Naive thymus-derived CD4-positive, alpha-beta T cell (primary cell): ENCODE measurements at regions not wholly inside any gene's neighbourhood (a gene's known extent, or its start where the extent isn't known, plus 50 kb on each side); places are given as distances from the start of the nearest gene placed in this dataset.
A peak's percentile ranks its signal among the peaks of the same experiment; 100 is the strongest.
"Not testable (repeated sequence)": the region's sequence is repeated elsewhere in the genome, so short reads cannot be mapped to it uniquely, and the experiment has no call there.

Experiments
- ATAC-seq: fragments of 150-1000 bp; cut with Tn5 transposase; 2 replicates; pipeline ENCODE4 v1.10.0; 2021; ENCODE audit warnings: mild to moderate bottlenecking, moderate library complexity
- CTCF ChIA-PET: fragments of 350-600 bp; sonication (Branson Sonifier 250); formaldehyde crosslinking; loops from one replicate; lab custom pipeline; 2021; ENCODE audit warnings: antibody characterized with exemption; lab: Charles Lee
- POLR2A ChIA-PET: fragments of 350-600 bp; sonication (Branson Sonifier 250); formaldehyde crosslinking; loops from one replicate; lab custom pipeline; 2021; ENCODE audit warnings: antibody characterized with exemption, inconsistent platforms; lab: Charles Lee
- DNase-seq, 9 donors: peaks; one replicate each; pipeline versions ENCODE4 v3.0.0 to v3.0.0-alpha.2; 2020 to 2022; ENCODE audit warnings: mixed read lengths in 1 of 9
- H3K27ac ChIP-seq: one replicate; pipeline ENCODE4 v1.7.0; 2013; ENCODE audit warnings: mild to moderate bottlenecking, low read depth, low read length, moderate library complexity
- H3K27me3 ChIP-seq, 2 donors: one replicate each; pipeline ENCODE4 v1.7.0; 2013; ENCODE audit warnings: low read length in 2 of 2, mild to moderate bottlenecking in 2 of 2, moderate library complexity in 2 of 2; ENCODE audit not compliant: control insufficient read depth in 2 of 2, insufficient read depth in 2 of 2
- H3K36me3 ChIP-seq, 3 experiments: 1 replicate in 2 of 3; 2 replicates in 1 of 3; pipeline ENCODE4 v1.7.0; 2013; ENCODE audit warnings: low read length in 3 of 3, mild to moderate bottlenecking in 3 of 3, moderate library complexity in 1 of 3; ENCODE audit not compliant: insufficient read depth in 3 of 3, control insufficient read depth in 2 of 3
- H3K4me1 ChIP-seq, 2 donors: one replicate each; pipeline ENCODE4 v1.7.0; 2013; ENCODE audit warnings: low read length in 2 of 2, mild to moderate bottlenecking in 2 of 2, moderate library complexity in 1 of 2; ENCODE audit not compliant: control insufficient read depth in 2 of 2, insufficient read depth in 2 of 2
- H3K4me3 ChIP-seq: 2 replicates; pipeline ENCODE4 v1.7.0; 2013; ENCODE audit warnings: mild to moderate bottlenecking, low read length
- H3K9me3 ChIP-seq, 3 experiments: 1 replicate in 2 of 3; 2 replicates in 1 of 3; pipeline ENCODE4 v1.7.0; 2013; ENCODE audit warnings: low read length in 3 of 3; ENCODE audit not compliant: control insufficient read depth in 2 of 3
- H3K27ac Mint-ChIP-seq, 9 donors: one replicate each; pipeline ENCODE4 v1.8.0; 2020 to 2022; ENCODE audit warnings: mixed read lengths in 9 of 9, mild to moderate bottlenecking in 8 of 9, moderate library complexity in 5 of 9, inconsistent platforms in 2 of 9
- H3K27me3 Mint-ChIP-seq, 5 donors: one replicate each; pipeline ENCODE4 v1.8.0; 2021 to 2022; ENCODE audit warnings: mixed read lengths in 5 of 5, mild to moderate bottlenecking in 1 of 5
- H3K36me3 Mint-ChIP-seq, 5 donors: one replicate each; pipeline ENCODE4 v1.8.0; 2020 to 2022; ENCODE audit warnings: mixed read lengths in 5 of 5, mild to moderate bottlenecking in 3 of 5, inconsistent platforms in 1 of 5
- H3K4me1 Mint-ChIP-seq, 7 donors: one replicate each; pipeline ENCODE4 v1.8.0; 2020 to 2022; ENCODE audit warnings: mixed read lengths in 7 of 7, mild to moderate bottlenecking in 3 of 7, inconsistent platforms in 1 of 7
- H3K4me3 Mint-ChIP-seq, 10 donors: one replicate each; pipeline ENCODE4 v1.8.0; 2020 to 2022; ENCODE audit warnings: mild to moderate bottlenecking in 10 of 10, mixed read lengths in 10 of 10, moderate library complexity in 6 of 10, inconsistent platforms in 2 of 10
- H3K9me3 Mint-ChIP-seq, 11 donors: one replicate each; pipeline ENCODE4 v1.8.0; 2020 to 2022; ENCODE audit warnings: mixed read lengths in 11 of 11, mild to moderate bottlenecking in 4 of 11, inconsistent platforms in 1 of 11, moderate library complexity in 1 of 11
- intact Hi-C, 2 donors: fragments of 100-400 bp; cut with micrococcal nuclease; formaldehyde crosslinking; loops; one replicate each; pipeline ENCODE4 v1.15.1; 2023

DNA sequence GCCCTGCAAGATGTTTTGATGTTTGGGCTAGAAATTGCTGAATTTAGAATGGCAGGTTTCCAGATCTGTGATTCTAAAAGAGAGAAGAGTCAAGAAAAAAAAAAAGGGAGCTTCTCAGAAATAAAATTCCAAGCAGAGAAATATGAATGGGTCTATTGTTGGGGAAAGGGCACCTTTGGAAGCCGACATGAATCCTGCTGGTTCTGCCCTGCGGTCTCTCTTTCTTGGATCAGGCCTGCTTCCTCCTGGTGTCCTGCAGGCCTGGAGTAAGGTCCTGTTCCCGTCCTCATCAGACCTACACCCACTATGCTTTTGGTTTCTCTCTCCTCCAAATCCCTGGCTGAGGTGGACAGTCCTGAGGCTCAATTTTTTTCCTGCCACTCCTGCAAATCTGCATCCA, 109.8 kb upstream of the TRIM2 start:
- DNase-seq: no peak
- Histone ChIP-seq H3K36me3 (no peaks in the 10 kb centered on the region), H3K4me1 (no peaks in the 10 kb centered on the region), H3K27ac (no peak overlapping the region), H3K4me3 (no peak overlapping the region), H3K27me3 (no peaks in the 10 kb centered on the region), H3K9me3 (no peaks in the 10 kb centered on the region)
- Mint-ChIP-seq H3K4me1 (peaks cover 0 to 12% (median 12%) of the 10 kb centered on the region in 7 donors), H3K27ac (peak overlapping the region in 4 of 9 donors; percentile 5 to 72 (median 54)), H3K36me3 (no peaks in the 10 kb centered on the region), H3K4me3 (no peak overlapping the region), H3K9me3 (no peaks in the 10 kb centered on the region), H3K27me3 (peaks cover 0 to 3% (median 0%) of the 10 kb centered on the region in 5 donors)
- intact Hi-C loops: no loop called here
- no peak for ATAC-seq
- ChIA-PET CTCF (interaction anchor here (1.0 to 1.5 kb wide), 2 partner anchors 9 to 33 kb away, joined by 4 read pairs; no protein-coding TSS in a partner anchor), POLR2A (no interaction called here)

GRCh38 chr4:153095448-153096204, 108.6 kb upstream of the TRIM2 start:
- no peaks in the 10 kb centered on the region for H3K9me3 Mint-ChIP-seq
- CTCF ChIA-PET: interaction anchor here (0.6 to 2.2 kb wide), 5 partner anchors 10 to 334 kb away, joined by 3 to 13 read pairs (median 4); no protein-coding TSS in a partner anchor
- H3K27ac ChIP-seq: no peak overlapping the region
- H3K27ac Mint-ChIP-seq: peak overlapping the region in 4 of 9 donors; percentile 15 to 78 (median 62)
- H3K4me3 ChIP-seq: no peak overlapping the region
- no peaks in the 10 kb centered on the region for H3K27me3 ChIP-seq
- no peak overlapping the region for H3K4me3 Mint-ChIP-seq
- H3K27me3 Mint-ChIP-seq: peaks cover 0 to 7% (median 0%) of the 10 kb centered on the region in 5 donors
- peaks cover 0 to 5% (median 4%) of the 10 kb centered on the region in 7 donors for H3K4me1 Mint-ChIP-seq
- H3K9me3 ChIP-seq: no peaks in the 10 kb centered on the region
- no peak for ATAC-seq
- POLR2A ChIA-PET: interaction anchor here (0.6 to 2.8 kb wide), 2 partner anchors 12 to 18 kb away, joined by 3 to 9 read pairs; no protein-coding TSS in a partner anchor
- no peak for DNase-seq
- H3K36me3 Mint-ChIP-seq: no peaks in the 10 kb centered on the region
- H3K36me3 ChIP-seq: no peaks in the 10 kb centered on the region
- no peaks in the 10 kb centered on the region for H3K4me1 ChIP-seq
- intact Hi-C loops: no loop called here

- Histone ChIP-seq H3K9me3 (no peaks in the 10 kb centered on the region), H3K27ac (no peak overlapping the region), H3K27me3 (no peaks in the 10 kb centered on the region), H3K4me3 (no peak overlapping the region), H3K36me3 (no peaks in the 10 kb centered on the region), H3K4me1 (no peaks in the 10 kb centered on the region)
- ChIA-PET CTCF (interaction anchor here (0.6 to 2.2 kb wide), 6 partner anchors 9 to 333 kb away, joined by 3 to 13 read pairs (median 4); no protein-coding TSS in a partner anchor), POLR2A (interaction anchor here (1.5 to 2.8 kb wide), 2 partner anchors 16 to 17 kb away, joined by 4 to 9 read pairs; no protein-coding TSS in a partner anchor)
- Mint-ChIP-seq H3K4me1 (no peaks in the 10 kb centered on the region), H3K27ac (peak overlapping the region in 1 of 9 donors; percentile 15), H3K4me3 (no peak overlapping the region), H3K27me3 (peaks cover 0 to 12% (median 0%) of the 10 kb centered on the region in 5 donors), H3K36me3 (no peaks in the 10 kb centered on the region), H3K9me3 (no peaks in the 10 kb centered on the region)
- ATAC-seq (no peak), DNase-seq (no peak)
- intact Hi-C loops: no loop called here
Observed at GRCh38 chr4:153096344-153096743, 107.9 kb upstream of the TRIM2 start.

- no peaks in the 10 kb centered on the region for H3K4me1 ChIP-seq
- H3K27me3 Mint-ChIP-seq: peaks cover 0 to 31% (median 0%) of the 10 kb centered on the region in 5 donors
- H3K27me3 ChIP-seq: no peaks in the 10 kb centered on the region
- no peaks in the 10 kb centered on the region for H3K9me3 ChIP-seq
- ATAC-seq (no peak), DNase-seq (no peak)
- no peaks in the 10 kb centered on the region for H3K36me3 ChIP-seq
- no peaks in the 10 kb centered on the region for H3K4me1 Mint-ChIP-seq
- peaks cover 0 to 3% (median 0%) of the 10 kb centered on the region in 11 donors for H3K9me3 Mint-ChIP-seq
- no peak overlapping the region for H3K4me3 ChIP-seq
- no peaks in the 10 kb centered on the region for H3K36me3 Mint-ChIP-seq
- peak overlapping the region in 2 of 9 donors; percentile 7 to 45 for H3K27ac Mint-ChIP-seq
- CTCF ChIA-PET: interaction anchor here (0.9 kb wide), 1 partner anchor 13 kb away, joined by 3 read pairs; no protein-coding TSS in a partner anchor
- intact Hi-C loops: loop anchor here in 1 of 2 donors (2.0 kb wide), 1 partner anchor 16 kb away; no protein-coding TSS in a partner anchor
- no peak overlapping the region for H3K27ac ChIP-seq
- no peak overlapping the region for H3K4me3 Mint-ChIP-seq
- POLR2A ChIA-PET: interaction anchor here (2.8 kb wide), 1 partner anchor 15 kb away, joined by 9 read pairs; no protein-coding TSS in a partner anchor
Observed at GRCh38 chr4:153098427-153098826, 105.8 kb upstream of the TRIM2 start.

DNA sequence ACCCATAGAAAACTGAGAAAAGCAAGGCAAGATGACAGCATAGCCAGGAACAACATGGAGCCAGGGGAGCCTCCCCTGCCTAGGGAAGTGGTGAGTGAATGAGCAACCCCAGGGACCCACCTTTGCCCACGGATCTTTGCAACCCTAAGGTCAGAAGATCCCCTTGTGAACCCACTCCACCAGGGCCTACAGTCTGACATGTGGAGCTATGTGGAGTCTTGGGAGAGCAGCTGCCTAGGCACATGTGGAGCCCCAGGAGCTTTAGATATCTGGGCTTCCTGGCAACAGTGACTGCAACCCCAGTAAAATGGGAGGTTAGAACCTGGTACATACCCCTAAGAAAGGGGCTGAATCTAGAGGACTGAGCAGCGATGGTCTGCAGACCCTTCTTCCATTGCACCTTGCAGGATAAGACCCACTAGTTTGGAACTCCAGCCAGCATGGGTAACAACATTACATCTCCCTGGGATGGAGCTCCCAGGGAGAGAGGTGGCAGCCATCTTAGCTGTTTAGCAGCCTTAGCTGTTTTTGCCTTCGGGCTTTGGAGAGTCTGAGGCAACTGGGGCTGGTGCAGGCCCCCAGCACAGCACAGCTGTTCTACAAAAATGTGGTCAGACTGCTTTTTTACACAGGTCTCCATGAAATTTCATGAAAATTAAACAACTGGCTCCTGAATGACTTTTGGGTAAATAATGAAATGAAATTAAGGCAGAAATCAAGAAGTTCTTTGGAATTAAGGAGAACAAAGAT, 104.7 kb upstream of the TRIM2 start:
- Histone ChIP-seq H3K36me3 (no peaks in the 10 kb centered on the region), H3K27ac (no peak overlapping the region), H3K9me3 (no peaks in the 10 kb centered on the region), H3K4me1 (no peaks in the 10 kb centered on the region), H3K4me3 (no peak overlapping the region), H3K27me3 (no peaks in the 10 kb centered on the region)
- Mint-ChIP-seq H3K36me3 (no peaks in the 10 kb centered on the region), H3K27ac (no peak overlapping the region), H3K4me1 (peaks cover 0 to 8% (median 5%) of the 10 kb centered on the region in 7 donors), H3K27me3 (peaks cover 0 to 42% (median 0%) of the 10 kb centered on the region in 5 donors), H3K9me3 (peaks cover 0 to 5% (median 0%) of the 10 kb centered on the region in 11 donors), H3K4me3 (no peak overlapping the region)
- intact Hi-C loops: loop anchor here in 1 of 2 donors (2.0 kb wide), 1 partner anchor 15 kb away; no protein-coding TSS in a partner anchor
- POLR2A ChIA-PET: interaction anchor here (1.4 kb wide), 1 partner anchor 17 kb away, joined by 3 read pairs; no protein-coding TSS in a partner anchor
- no peak for ATAC-seq
- CTCF ChIA-PET: interaction anchor here (1.2 to 1.4 kb wide), 3 partner anchors 10 to 28 kb away, joined by 4 to 7 read pairs (median 6); no protein-coding TSS in a partner anchor
- no peak for DNase-seq

GRCh38 chr4:153106736-153107135, 97.5 kb upstream of the TRIM2 start:
- peaks cover 0 to 63% (median 0%) of the 10 kb centered on the region in 5 donors for H3K27me3 Mint-ChIP-seq
- H3K36me3 Mint-ChIP-seq, H3K27me3 ChIP-seq, H3K4me1 ChIP-seq, H3K4me3 ChIP-seq, H3K27ac ChIP-seq, ATAC-seq, H3K36me3 ChIP-seq, POLR2A ChIA-PET, H3K9me3 ChIP-seq, DNase-seq, H3K4me3 Mint-ChIP-seq, intact Hi-C loops: not testable (repeated sequence)
- peak overlapping the region in 1 of 9 donors; percentile 79 for H3K27ac Mint-ChIP-seq
- CTCF ChIA-PET: interaction anchor here (1.6 to 4.1 kb wide), 2 partner anchors 20 to 23 kb away, joined by 4 to 24 read pairs; no protein-coding TSS in a partner anchor
- H3K9me3 Mint-ChIP-seq: peaks cover 0 to 26% (median 11%) of the 10 kb centered on the region in 11 donors
- peaks cover 4 to 16% (median 7%) of the 10 kb centered on the region in 7 donors for H3K4me1 Mint-ChIP-seq
